Trophoblast cell (in vitro differentiated cells and primary cell): ENCODE measurements at regions not wholly inside any gene's neighbourhood (a gene's known extent, or its start where the extent isn't known, plus 50 kb on each side); places are given as distances from the start of the nearest gene placed in this dataset.

ENCODE experiments used
- DNase-seq, 2 donors: peaks; one replicate each; pipeline ENCODE4 v3.0.0-alpha.2; 2016
- H2AFZ ChIP-seq: 2 replicates; pipeline ENCODE4 v1.6.1; 2013; ENCODE audit warnings: low read length, moderate library complexity, mild to moderate bottlenecking; ENCODE audit not compliant: insufficient read depth, poor library complexity
- H2AK5ac ChIP-seq: 2 replicates; pipeline ENCODE4 v1.6.1; 2013; ENCODE audit warnings: mild to moderate bottlenecking, low read length
- H2BK120ac ChIP-seq: 2 replicates; pipeline ENCODE4 v1.6.1; 2013; ENCODE audit warnings: low read length, mild to moderate bottlenecking, moderate library complexity; ENCODE audit not compliant: insufficient read depth, poor library complexity
- H2BK12ac ChIP-seq: 2 replicates; pipeline ENCODE4 v1.6.1; 2013; ENCODE audit warnings: mild to moderate bottlenecking, low read length, moderate library complexity
- H2BK5ac ChIP-seq: 2 replicates; pipeline ENCODE4 v1.6.1; 2013; ENCODE audit warnings: low read length, low read depth, moderate library complexity, mild to moderate bottlenecking; ENCODE audit not compliant: poor library complexity
- H3K14ac ChIP-seq: 2 replicates; pipeline ENCODE4 v1.6.1; 2013; ENCODE audit warnings: mild to moderate bottlenecking, low read length
- H3K18ac ChIP-seq: 2 replicates; pipeline ENCODE4 v1.6.1; 2013; ENCODE audit warnings: mild to moderate bottlenecking, low read length
- H3K23ac ChIP-seq: 2 replicates; pipeline ENCODE4 v1.6.1; 2013; ENCODE audit warnings: low read length
- H3K27ac ChIP-seq: 2 replicates; pipeline ENCODE4 v1.5.1; 2013; ENCODE audit warnings: low read depth, mild to moderate bottlenecking, inconsistent platforms, low read length, moderate library complexity
- H3K27me3 ChIP-seq: 2 replicates; pipeline ENCODE4 v1.6.1; 2013; ENCODE audit warnings: inconsistent platforms, mild to moderate bottlenecking, low read length, moderate library complexity; ENCODE audit not compliant: insufficient read depth
- H3K36me3 ChIP-seq, 2 experiments: 1 replicate in 1 of 2; 2 replicates in 1 of 2; pipeline ENCODE4 v1.6.1; 2013; ENCODE audit warnings: low read length in 2 of 2, mild to moderate bottlenecking in 2 of 2, moderate library complexity in 1 of 2; ENCODE audit not compliant: insufficient read depth in 2 of 2, control insufficient read depth in 1 of 2
- H3K4ac ChIP-seq: 2 replicates; pipeline ENCODE4 v1.6.1; 2013; ENCODE audit warnings: low read depth, mild to moderate bottlenecking, low read length, moderate library complexity
- H3K4me1 ChIP-seq, 2 experiments: 1 replicate in 1 of 2; 2 replicates in 1 of 2; pipeline ENCODE4 v1.6.1; 2013; ENCODE audit warnings: low read length in 2 of 2, mild to moderate bottlenecking in 2 of 2, moderate library complexity in 1 of 2; ENCODE audit not compliant: insufficient read depth in 2 of 2, control insufficient read depth in 1 of 2
- H3K4me2 ChIP-seq: 2 replicates; pipeline ENCODE4 v1.6.1; 2013; ENCODE audit warnings: inconsistent platforms, mild to moderate bottlenecking, low read length, moderate library complexity
- H3K4me3 ChIP-seq: 2 replicates; pipeline ENCODE4 v1.5.1; 2013; ENCODE audit warnings: mild to moderate bottlenecking, low read depth, low read length, inconsistent platforms
- H3K79me1 ChIP-seq: one replicate; pipeline ENCODE4 v1.6.1; 2013; ENCODE audit warnings: low read length
- H3K79me2 ChIP-seq: 2 replicates; pipeline ENCODE4 v1.6.1; 2013; ENCODE audit warnings: low read length, mild to moderate bottlenecking; ENCODE audit not compliant: control insufficient read depth, insufficient read depth, poor library complexity
- H3K9ac ChIP-seq: 2 replicates; pipeline ENCODE4 v1.6.1; 2013; ENCODE audit warnings: mild to moderate bottlenecking, low read length
- H3K9me3 ChIP-seq: 2 replicates; pipeline ENCODE4 v1.6.1; 2013; ENCODE audit warnings: low read depth, mild to moderate bottlenecking, control low read depth, inconsistent platforms, low read length; ENCODE audit not compliant: insufficient read depth
- H4K12ac ChIP-seq: 2 replicates; pipeline ENCODE4 v1.6.1; 2013; ENCODE audit warnings: low read depth, mild to moderate bottlenecking, low read length, moderate library complexity
- H4K8ac ChIP-seq: 2 replicates; pipeline ENCODE4 v1.6.1; 2013; ENCODE audit warnings: low read depth, mild to moderate bottlenecking, low read length, moderate library complexity
- H4K91ac ChIP-seq: one replicate; pipeline ENCODE4 v1.6.1; 2013; ENCODE audit warnings: low read depth, mild to moderate bottlenecking, low read length, moderate library complexity
- WGBS: extraction: QIAGEN DNeasy Blood & Tissue Kit; methylation state at CpG from one replicate; pipeline ENCODE4 v1.1.7; 2013; ENCODE audit warnings: missing lambda C conversion rate; ENCODE audit not compliant: insufficient read length, insufficient coverage; ENCODE audit errors: extremely low coverage; 5-methylcytosine and 5-hydroxymethylcytosine counted together

DNA sequence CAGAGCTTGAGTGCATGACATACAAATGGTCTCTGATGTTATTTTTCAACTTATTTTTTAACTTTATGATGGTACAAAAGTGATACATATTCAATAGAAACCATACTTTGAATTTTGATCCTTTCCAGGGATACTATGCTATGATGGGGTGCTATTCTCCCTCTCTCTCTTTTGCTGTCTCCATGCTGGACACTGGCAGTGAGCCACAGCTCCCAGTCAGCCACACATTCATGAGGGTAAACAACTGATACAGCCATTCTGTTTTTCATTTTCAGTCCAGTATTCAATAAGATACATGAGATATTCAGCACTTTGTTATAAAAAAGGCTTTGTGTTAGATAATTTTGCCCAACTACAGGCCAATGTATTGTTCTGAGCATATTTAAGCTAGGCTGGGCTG is 859.3 kb upstream of the KLHL29 start:
- H3K9ac ChIP-seq, result no peak overlapping the region
- H3K4me2 ChIP-seq, result no peak overlapping the region
- no peak overlapping the region for H2BK120ac ChIP-seq
- no peak overlapping the region for H4K12ac ChIP-seq
- no peak overlapping the region for H3K18ac ChIP-seq
- no peak overlapping the region for H4K8ac ChIP-seq
- H3K14ac ChIP-seq, result no peak overlapping the region
- no peak for DNase-seq
- H3K79me1 ChIP-seq, result no peaks in the 10 kb centered on the region
- H3K9me3 ChIP-seq, result no peaks in the 10 kb centered on the region
- no peak overlapping the region for H3K4me3 ChIP-seq
- H3K36me3 ChIP-seq, result no peaks in the 10 kb centered on the region
- H3K27me3 ChIP-seq, result no peaks in the 10 kb centered on the region
- no peaks in the 10 kb centered on the region for H3K4me1 ChIP-seq
- no peak overlapping the region for H2BK12ac ChIP-seq
- no peak overlapping the region for H3K23ac ChIP-seq
- no peak overlapping the region for H4K91ac ChIP-seq
- no peaks in the 10 kb centered on the region for H3K79me2 ChIP-seq
- H3K27ac ChIP-seq, result no peak overlapping the region
- H2AK5ac ChIP-seq, result no peak overlapping the region
- no peak overlapping the region for H2AFZ ChIP-seq
- no peak overlapping the region for H3K4ac ChIP-seq
- no peak overlapping the region for H2BK5ac ChIP-seq

- H3K4ac ChIP-seq, result no peak overlapping the region
- H3K79me2 ChIP-seq, result no peaks in the 10 kb centered on the region
- H3K9me3 ChIP-seq, result no peaks in the 10 kb centered on the region
- H2AK5ac ChIP-seq, result no peak overlapping the region
- no peak overlapping the region for H4K8ac ChIP-seq
- H4K12ac ChIP-seq, result no peak overlapping the region
- no CpG with 5 or more reads among the region's 4 CpGs for WGBS
- no peak overlapping the region for H3K27ac ChIP-seq
- no peak overlapping the region for H4K91ac ChIP-seq
- no peak overlapping the region for H3K9ac ChIP-seq
- H3K23ac ChIP-seq, result no peak overlapping the region
- no peak for DNase-seq
- H3K18ac ChIP-seq, result no peak overlapping the region
- H3K36me3 ChIP-seq, result no peaks in the 10 kb centered on the region
- H3K4me1 ChIP-seq, result no peaks in the 10 kb centered on the region
- no peak overlapping the region for H2BK120ac ChIP-seq
- H3K79me1 ChIP-seq, result no peaks in the 10 kb centered on the region
- no peak overlapping the region for H2AFZ ChIP-seq
- no peak overlapping the region for H3K14ac ChIP-seq
- no peak overlapping the region for H2BK12ac ChIP-seq
- no peak overlapping the region for H2BK5ac ChIP-seq
- H3K4me3 ChIP-seq, result no peak overlapping the region
- H3K27me3 ChIP-seq, result no peaks in the 10 kb centered on the region
- H3K4me2 ChIP-seq, result no peak overlapping the region
These were observed 854.8 kb upstream of the KLHL29 start for GRCh38 chr2:22530131-22530530.

DNA sequence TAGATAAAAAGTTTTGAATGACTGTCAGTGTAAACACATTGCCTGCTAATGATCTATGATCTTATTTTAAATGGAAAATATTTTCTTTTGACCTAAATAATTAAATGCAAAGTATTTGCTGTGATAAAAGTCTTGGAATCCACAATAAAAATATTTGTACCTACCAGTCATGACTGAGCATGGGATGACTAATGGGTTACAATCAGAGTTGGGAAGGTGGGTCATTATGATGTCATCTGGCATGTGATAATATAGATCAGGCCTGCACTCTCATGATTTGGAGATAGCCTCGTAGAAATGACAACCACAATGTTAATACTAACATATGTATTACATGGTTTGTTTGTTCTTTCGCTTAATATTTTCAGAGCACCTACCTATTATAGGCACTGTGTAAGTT is 848.8 kb upstream of the KLHL29 start:
- WGBS, result no CpG with 5 or more reads among the region's 2 CpGs
- H3K14ac ChIP-seq, result no peak overlapping the region
- no peak overlapping the region for H2BK12ac ChIP-seq
- no peak overlapping the region for H4K91ac ChIP-seq
- no peaks in the 10 kb centered on the region for H3K4me1 ChIP-seq
- no peak overlapping the region for H3K23ac ChIP-seq
- no peak overlapping the region for H3K4me2 ChIP-seq
- no peak overlapping the region for H3K4me3 ChIP-seq
- H3K27ac ChIP-seq, result no peak overlapping the region
- no peak overlapping the region for H2BK5ac ChIP-seq
- H3K4ac ChIP-seq, result no peak overlapping the region
- no peak overlapping the region for H3K18ac ChIP-seq
- no peaks in the 10 kb centered on the region for H3K79me1 ChIP-seq
- no peaks in the 10 kb centered on the region for H3K79me2 ChIP-seq
- H3K9ac ChIP-seq, result no peak overlapping the region
- no peak for DNase-seq
- no peaks in the 10 kb centered on the region for H3K36me3 ChIP-seq
- H2BK120ac ChIP-seq, result no peak overlapping the region
- H3K9me3 ChIP-seq, result no peaks in the 10 kb centered on the region
- no peak overlapping the region for H4K12ac ChIP-seq
- H4K8ac ChIP-seq, result no peak overlapping the region
- H3K27me3 ChIP-seq, result no peaks in the 10 kb centered on the region
- H2AFZ ChIP-seq, result no peak overlapping the region
- no peak overlapping the region for H2AK5ac ChIP-seq

- no peak overlapping the region for H4K91ac ChIP-seq
- H3K23ac ChIP-seq, result no peak overlapping the region
- H2AFZ ChIP-seq, result no peak overlapping the region
- no peak overlapping the region for H3K27ac ChIP-seq
- no peak overlapping the region for H3K4me3 ChIP-seq
- no peak overlapping the region for H3K4me2 ChIP-seq
- no peaks in the 10 kb centered on the region for H3K4me1 ChIP-seq
- H4K8ac ChIP-seq, result no peak overlapping the region
- no peak overlapping the region for H2BK12ac ChIP-seq
- no peaks in the 10 kb centered on the region for H3K27me3 ChIP-seq
- no peak overlapping the region for H2BK120ac ChIP-seq
- no peaks in the 10 kb centered on the region for H3K9me3 ChIP-seq
- no peaks in the 10 kb centered on the region for H3K36me3 ChIP-seq
- no peak for DNase-seq
- H2AK5ac ChIP-seq, result no peak overlapping the region
- H4K12ac ChIP-seq, result no peak overlapping the region
- H2BK5ac ChIP-seq, result no peak overlapping the region
- H3K4ac ChIP-seq, result no peak overlapping the region
- H3K14ac ChIP-seq, result no peak overlapping the region
- no peak overlapping the region for H3K9ac ChIP-seq
- no CpG with 5 or more reads among the region's 1 CpG for WGBS
- H3K79me2 ChIP-seq, result no peaks in the 10 kb centered on the region
- H3K18ac ChIP-seq, result no peak overlapping the region
- H3K79me1 ChIP-seq, result no peaks in the 10 kb centered on the region
These were observed 830.5 kb upstream of the KLHL29 start for GRCh38 chr2:22554453-22554852.

DNA sequence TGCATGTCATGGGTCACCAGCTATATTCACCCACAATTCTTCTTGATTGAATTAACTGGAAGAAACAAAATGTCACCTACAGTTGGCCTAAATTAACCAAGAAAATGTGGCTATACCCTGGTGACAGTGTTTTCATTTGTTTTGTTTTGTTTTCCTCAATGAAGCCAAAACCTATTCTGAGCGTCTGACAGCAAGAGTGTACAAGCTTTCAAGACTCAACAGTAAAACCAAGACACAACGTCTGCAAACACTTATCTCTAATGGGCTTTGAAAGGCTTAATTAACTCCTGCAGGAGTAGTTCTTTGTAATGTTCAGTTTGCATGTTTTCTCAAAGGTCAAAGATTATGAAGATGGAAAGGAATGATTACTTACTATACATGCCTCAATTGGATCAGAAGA is 827.6 kb upstream of the KLHL29 start:
- Histone ChIP-seq H2BK5ac (no peak overlapping the region), H3K9me3 (no peaks in the 10 kb centered on the region), H3K36me3 (no peaks in the 10 kb centered on the region), H2BK120ac (no peak overlapping the region), H2AFZ (no peak overlapping the region), H2BK12ac (no peak overlapping the region), H3K4me2 (no peak overlapping the region), H3K9ac (no peak overlapping the region), H4K91ac (no peak overlapping the region), H3K18ac (no peak overlapping the region), H3K4ac (no peak overlapping the region), H3K14ac (no peak overlapping the region), H3K79me1 (no peaks in the 10 kb centered on the region), H2AK5ac (no peak overlapping the region), H3K4me3 (no peak overlapping the region), H3K23ac (no peak overlapping the region), H3K79me2 (no peaks in the 10 kb centered on the region), H4K8ac (no peak overlapping the region), H3K4me1 (no peaks in the 10 kb centered on the region), H3K27ac (no peak overlapping the region), H4K12ac (no peak overlapping the region), H3K27me3 (no peaks in the 10 kb centered on the region)
- WGBS, result no CpG with 5 or more reads among the region's 2 CpGs
- DNase-seq, result no peak
